GM12878 (cell line): ENCODE measurements at regions not wholly inside any gene's neighbourhood (a gene's known extent, or its start where the extent isn't known, plus 50 kb on each side); places are given as distances from the start of the nearest gene placed in this dataset.

Source experiments
- ATAC-seq: fragments of 200-7000 bp; cut with Tn5 transposase; 3 replicates; pipeline ENCODE4 v1.9.1; 2020; ENCODE audit warnings: mild to moderate bottlenecking, moderate library complexity
- BruUV-seq: library from RNA; stranded (reverse); fragments of 400-500 nt; replicated peaks from 2 replicates; lab custom pipeline; 2021; lab: Mats Ljungman, UMichigan
- CTCF ChIA-PET: fragments of 300-600 bp; sonication (Branson Sonifier 250); formaldehyde crosslinking; extraction: SDS; loops from one replicate; lab custom pipeline; 2021; ENCODE audit warnings: inconsistent platforms; lab: Yijun Ruan, JAX
- POLR2A ChIA-PET: fragments of 350-600 bp; formaldehyde crosslinking; extraction: SDS; loops from one replicate; lab custom pipeline; 2021; ENCODE audit warnings: inconsistent platforms; lab: Charles Lee
- RAD21 ChIA-PET: fragments of 300-600 bp; sonication (Branson Sonifier 250); formaldehyde crosslinking; loops from one replicate; lab custom pipeline; 2023; ENCODE audit warnings: antibody characterized with exemption; ENCODE audit not compliant: unreplicated experiment; lab: Charles Lee
- SMC1A ChIA-PET: fragments of 300-600 bp; sonication (Branson Sonifier 250); formaldehyde crosslinking; loops from one replicate; lab custom pipeline; 2023; ENCODE audit not compliant: unreplicated experiment, uncharacterized antibody; lab: Charles Lee
- DNase-seq: peaks from one replicate; pipeline ENCODE4 v3.0.0-alpha.2; 2011; ENCODE audit warnings: low read depth, low spot score
- FAIRE-seq: peaks from 3 replicates; lab custom pipeline; 2011; peaks lifted over from hg19 to GRCh38; lab: Jason Lieb, UNC
- H2AFZ ChIP-seq: 2 replicates; pipeline ENCODE4 v1.6.0; 2011; ENCODE audit warnings: low read depth, low read length, control low read depth; ENCODE audit not compliant: control insufficient read depth
- H3K27ac ChIP-seq: 2 replicates; pipeline ENCODE4 v1.5.1; 2011; ENCODE audit warnings: control low read depth; ENCODE audit not compliant: control insufficient read depth, insufficient read depth
- H3K27me3 ChIP-seq, 2 experiments: replicated peaks in 1 of 2; 2 replicates each; pipeline versions ENCODE4 v1.6.0 to v1.6.1; 2011; ENCODE audit warnings: low read length in 1 of 2; ENCODE audit not compliant: control insufficient read depth in 2 of 2, insufficient read depth in 2 of 2
- H3K36me3 ChIP-seq, 2 experiments: 2 replicates each; pipeline ENCODE4 v1.5.1; 2011; ENCODE audit warnings: low read length in 1 of 2; ENCODE audit not compliant: control insufficient read depth in 2 of 2, insufficient read depth in 2 of 2
- H3K4me1 ChIP-seq: 2 replicates; pipeline ENCODE4 v1.6.1; 2011; ENCODE audit warnings: mild to moderate bottlenecking, low read length, moderate library complexity, mixed read lengths; ENCODE audit not compliant: control insufficient read depth, insufficient read depth
- H3K4me2 ChIP-seq: 2 replicates; pipeline ENCODE4 v1.6.0; 2011; ENCODE audit warnings: control low read depth; ENCODE audit not compliant: control insufficient read depth, insufficient read depth
- H3K4me3 ChIP-seq: fragments of 200-600 bp; sonication (generic); 2 replicates; pipeline ENCODE4 v1.5.1; 2016
- H3K79me2 ChIP-seq: 2 replicates; pipeline ENCODE4 v1.6.0; 2011; ENCODE audit warnings: low read length; ENCODE audit not compliant: control insufficient read depth, insufficient read depth
- H3K9ac ChIP-seq: 2 replicates; pipeline ENCODE4 v1.8.0; 2011; ENCODE audit warnings: low read length, control low read depth, mixed read lengths; ENCODE audit not compliant: control insufficient read depth, insufficient read depth
- H3K9me3 ChIP-seq: replicated peaks from 3 replicates; pipeline ENCODE4 v1.5.1; 2011; ENCODE audit warnings: mild to moderate bottlenecking, low read length; ENCODE audit not compliant: control insufficient read depth, insufficient read depth
- H4K20me1 ChIP-seq: 2 replicates; pipeline ENCODE4 v1.6.0; 2011; ENCODE audit not compliant: control insufficient read depth, insufficient read depth
- ETV6 ChIP-seq, 2 experiments: fragments of 450-650 bp in 1 of 2; IDR thresholded peaks in 1 of 2; conservative IDR thresholded peaks in 1 of 2; 2 replicates each; pipeline ENCODE4 v1.6.1; 2014; ENCODE audit warnings: antibody characterized with exemption in 1 of 2, borderline replicate concordance in 1 of 2, low read depth in 1 of 2, mild to moderate bottlenecking in 1 of 2, moderate library complexity in 1 of 2
- IKZF2 ChIP-seq, 2 experiments: fragments of 450-650 bp; IDR thresholded peaks; 2 replicates each; pipeline ENCODE4 v1.6.1; 2017; ENCODE audit warnings: mild to moderate bottlenecking in 2 of 2, moderate library complexity in 2 of 2
- MEF2A ChIP-seq: IDR thresholded peaks from 2 replicates; pipeline ENCODE4 v1.6.1; 2011; ENCODE audit warnings: low read depth, mild to moderate bottlenecking, low read length, moderate library complexity; ENCODE audit not compliant: insufficient read depth
- MYC ChIP-seq: IDR thresholded peaks from 2 replicates; pipeline ENCODE4 v1.6.1; 2011; ENCODE audit warnings: mild to moderate bottlenecking, low read length, moderate library complexity, inconsistent platforms; ENCODE audit not compliant: insufficient read depth, insufficient replicate concordance, insufficient read length, severe bottlenecking
- PML ChIP-seq: IDR thresholded peaks from 2 replicates; pipeline ENCODE4 v1.6.1; 2012; ENCODE audit warnings: low read length, inconsistent platforms
- RB1 ChIP-seq: fragments of 450-650 bp; formaldehyde crosslinking; IDR thresholded peaks from 2 replicates; pipeline ENCODE4 v1.6.1; 2017; ENCODE audit warnings: mild to moderate bottlenecking, borderline replicate concordance
- SMAD1 ChIP-seq: fragments of 450-650 bp; IDR thresholded peaks from 2 replicates; pipeline ENCODE4 v1.6.1; 2018; ENCODE audit warnings: mild to moderate bottlenecking, low read depth; ENCODE audit not compliant: partially characterized antibody
- SP1 ChIP-seq: IDR thresholded peaks from one replicate; pipeline ENCODE4 v1.6.1; 2011; ENCODE audit warnings: low read depth, low read length
- TCF7 ChIP-seq: IDR thresholded peaks from 2 replicates; pipeline ENCODE4 v1.6.1; 2014; ENCODE audit warnings: antibody characterized with exemption, borderline replicate concordance
- WGBS: methylation state at CpG from one replicate; pipeline ENCODE4 v1.1.6; 2016; ENCODE audit warnings: low lambda C conversion rate; ENCODE audit not compliant: insufficient replicate concordance, insufficient coverage; ENCODE audit errors: missing lambda C conversion rate; 5-methylcytosine and 5-hydroxymethylcytosine counted together
- in situ Hi-C: fragments of 300-500 bp; cut with MboI; formaldehyde crosslinking; loops from 9 replicates; pipeline ENCODE4 v1.14.3; 2018; ENCODE audit warnings: mixed read lengths
- intact Hi-C: fragments of 100-400 bp; cut with micrococcal nuclease; formaldehyde crosslinking; loops from one replicate; pipeline ENCODE4 v1.14.2; 2022; ENCODE audit not compliant: unreplicated experiment
- TF ChIP-seq, protein P1 (sequence below): fragments of 450-650 bp; conservative IDR thresholded peaks from 2 replicates; pipeline ENCODE4 v1.6.1; 2017; ENCODE audit warnings: mild to moderate bottlenecking, moderate library complexity

DNA sequence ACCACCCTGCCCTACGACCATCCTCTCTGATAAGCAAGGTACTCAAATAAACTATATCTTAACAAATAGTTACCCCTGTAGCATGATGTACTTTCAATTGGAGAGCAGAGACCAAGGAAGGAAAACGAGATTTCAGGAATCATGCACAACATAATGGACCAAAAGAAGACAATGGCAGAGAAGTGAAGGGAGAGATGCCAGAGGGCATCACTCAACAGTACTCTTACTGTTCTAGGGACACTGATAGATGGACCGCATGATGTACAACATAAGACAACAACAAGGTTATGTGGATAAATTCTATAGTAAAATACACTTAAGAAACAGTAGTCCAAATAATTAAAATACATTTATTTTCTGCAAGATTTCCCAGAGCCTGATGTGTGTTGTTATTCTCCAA, 77.5 kb upstream of the IFNG-AS1 start:
- ATAC-seq (no peak), DNase-seq (no peak), FAIRE-seq (no peak)
- Histone ChIP-seq H3K4me3 (no peak overlapping the region), H3K27ac (no peak overlapping the region), H3K36me3 (no peaks in the 10 kb centered on the region), H2AFZ (no peak overlapping the region), H3K9ac (no peak overlapping the region), H3K4me1 (no peaks in the 10 kb centered on the region), H3K9me3 (no peaks in the 10 kb centered on the region), H3K27me3 (peaks cover 0 to 2% of the 10 kb centered on the region in 2 experiments; a peak in 1 of 4 replicates), H3K79me2 (no peaks in the 10 kb centered on the region), H3K4me2 (no peak overlapping the region), H4K20me1 (no peaks in the 10 kb centered on the region)
- intact Hi-C loops = no loop called here
- in situ Hi-C loops = no loop called here
- RAD21 ChIA-PET = no interaction called here
- CTCF ChIA-PET = no interaction called here
- 33% methylated on average over 3 of the region's 3 CpGs for WGBS
- no TSS peak for BruUV-seq
- TF ChIP-seq SP1 (no peak), TCF7 (no peak), IKZF2 (IDR thresholded peaks at IDR 0.05) (no peak), SMAD1 (no peak), PML (no peak), ETV6 (conservative IDR thresholded peaks at IDR 0.05 in 1 of 2, IDR thresholded peaks at IDR 0.05 in 1 of 2; ENCODE audit: borderline replicate concordance in 1 of 2, low read depth in 1 of 2) (no peak), MYC (no peak), MEF2A (no peak), RB1 (no peak)
- TF ChIP-seq, protein P1, sequence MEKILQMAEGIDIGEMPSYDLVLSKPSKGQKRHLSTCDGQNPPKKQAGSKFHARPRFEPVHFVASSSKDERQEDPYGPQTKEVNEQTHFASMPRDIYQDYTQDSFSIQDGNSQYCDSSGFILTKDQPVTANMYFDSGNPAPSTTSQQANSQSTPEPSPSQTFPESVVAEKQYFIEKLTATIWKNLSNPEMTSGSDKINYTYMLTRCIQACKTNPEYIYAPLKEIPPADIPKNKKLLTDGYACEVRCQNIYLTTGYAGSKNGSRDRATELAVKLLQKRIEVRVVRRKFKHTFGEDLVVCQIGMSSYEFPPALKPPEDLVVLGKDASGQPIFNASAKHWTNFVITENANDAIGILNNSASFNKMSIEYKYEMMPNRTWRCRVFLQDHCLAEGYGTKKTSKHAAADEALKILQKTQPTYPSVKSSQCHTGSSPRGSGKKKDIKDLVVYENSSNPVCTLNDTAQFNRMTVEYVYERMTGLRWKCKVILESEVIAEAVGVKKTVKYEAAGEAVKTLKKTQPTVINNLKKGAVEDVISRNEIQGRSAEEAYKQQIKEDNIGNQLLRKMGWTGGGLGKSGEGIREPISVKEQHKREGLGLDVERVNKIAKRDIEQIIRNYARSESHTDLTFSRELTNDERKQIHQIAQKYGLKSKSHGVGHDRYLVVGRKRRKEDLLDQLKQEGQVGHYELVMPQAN = no peak
- POLR2A ChIA-PET = no interaction called here
- SMC1A ChIA-PET = no interaction called here
